ENCODE measurements at regions not wholly inside any gene's neighbourhood (a gene's known extent, or its start where the extent isn't known, plus 50 kb on each side); places are given as distances from the start of the nearest gene placed in this dataset.

- no peak for DNase-seq
Observed at GRCh38 chr6:129967427-129967826, 51.0 kb upstream of the L3MBTL3 start.

DNA sequence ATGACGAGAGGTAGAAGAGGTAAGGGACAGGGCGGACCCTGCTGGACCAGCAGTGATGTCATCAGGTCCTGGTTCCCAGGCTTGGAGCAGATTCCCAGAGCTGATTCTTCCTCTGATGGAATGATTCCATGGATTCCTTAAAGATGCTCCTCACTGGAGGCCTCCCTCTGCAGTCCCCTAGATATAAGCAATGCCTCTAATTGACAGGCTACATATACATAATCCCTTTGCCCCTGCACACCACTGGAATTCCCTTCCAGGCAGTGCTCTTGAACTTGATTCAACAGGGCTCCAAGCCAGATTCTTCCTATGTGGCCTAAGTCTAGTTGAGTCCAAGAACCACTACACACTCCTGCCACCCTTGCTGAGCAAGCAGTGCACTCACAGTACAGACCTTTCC, 52.3 kb upstream of the L3MBTL3 start:
- no peak for DNase-seq

GRCh38 chr6:129965096-129965495, 53.3 kb upstream of the L3MBTL3 start:
- no peak for DNase-seq

- no peak for DNase-seq
Observed at GRCh38 chr6:129959358-129959930, 58.9 kb upstream of the L3MBTL3 start.

DNA sequence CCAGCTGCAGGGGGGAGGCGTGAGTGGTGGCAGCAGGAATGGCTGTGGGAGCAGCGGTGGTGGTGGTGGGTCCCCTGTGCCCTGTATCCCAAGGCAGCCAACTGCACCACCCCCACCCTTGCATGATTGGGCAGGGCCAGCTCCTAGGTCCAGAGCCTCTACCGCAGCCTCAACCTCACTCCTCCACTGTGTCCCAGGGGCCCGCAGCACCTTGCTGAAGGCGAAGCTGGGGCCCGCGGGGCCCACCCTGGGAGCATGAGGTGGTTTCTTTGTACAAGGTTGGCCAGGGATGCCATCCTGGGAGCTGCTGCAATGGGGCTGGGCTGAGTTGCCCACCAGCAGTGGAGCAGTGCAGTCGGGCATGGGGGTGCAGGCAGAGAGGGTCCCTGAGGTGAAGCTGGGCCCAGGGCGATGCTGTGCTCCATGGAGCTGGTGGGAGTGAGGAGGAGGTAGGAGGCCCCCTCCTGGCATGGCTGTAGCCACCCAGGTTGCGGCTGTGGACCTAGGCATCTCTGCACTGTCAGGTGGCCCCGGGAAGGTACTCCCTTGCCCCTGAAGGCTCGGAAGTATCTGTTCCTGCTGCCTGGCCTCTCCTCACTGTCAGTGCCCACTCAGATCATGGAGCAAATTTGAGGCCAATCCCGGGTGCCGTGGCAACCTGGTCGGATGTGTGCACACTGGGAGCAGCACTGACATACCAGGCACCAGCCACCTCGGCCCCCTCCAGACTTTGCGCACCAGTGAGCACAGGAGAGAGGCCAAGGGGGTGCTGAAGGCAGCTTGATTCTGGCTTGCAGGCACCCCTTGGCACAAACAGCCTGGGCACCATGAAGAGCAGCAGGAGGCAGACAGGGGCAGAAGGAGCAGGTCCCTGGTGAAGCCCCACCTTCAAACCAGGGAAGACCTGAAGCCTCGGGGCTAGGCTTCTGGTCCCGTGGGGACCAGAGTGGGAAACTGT, 60.2 kb upstream of the L3MBTL3 start:
- no peak for DNase-seq

DNA sequence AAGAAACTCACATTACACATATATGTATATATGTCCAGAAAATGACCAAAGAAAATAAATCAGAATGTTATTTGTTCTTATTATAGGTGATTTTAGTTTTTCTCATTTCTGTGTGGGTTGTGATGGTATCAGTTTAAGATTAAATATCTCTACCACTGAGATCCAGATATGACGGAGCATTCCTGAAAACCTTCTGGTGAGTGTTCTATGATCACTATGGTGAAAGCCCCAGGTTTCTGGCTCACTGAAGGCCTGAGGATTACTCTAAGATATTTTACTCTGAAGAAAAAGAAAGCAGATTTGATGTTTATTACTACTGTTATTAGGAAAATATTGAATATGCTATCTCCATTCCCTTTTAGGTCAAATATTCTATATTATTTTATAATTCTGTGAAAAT, 62.8 kb upstream of the L3MBTL3 start:
- no peak for DNase-seq

DNA sequence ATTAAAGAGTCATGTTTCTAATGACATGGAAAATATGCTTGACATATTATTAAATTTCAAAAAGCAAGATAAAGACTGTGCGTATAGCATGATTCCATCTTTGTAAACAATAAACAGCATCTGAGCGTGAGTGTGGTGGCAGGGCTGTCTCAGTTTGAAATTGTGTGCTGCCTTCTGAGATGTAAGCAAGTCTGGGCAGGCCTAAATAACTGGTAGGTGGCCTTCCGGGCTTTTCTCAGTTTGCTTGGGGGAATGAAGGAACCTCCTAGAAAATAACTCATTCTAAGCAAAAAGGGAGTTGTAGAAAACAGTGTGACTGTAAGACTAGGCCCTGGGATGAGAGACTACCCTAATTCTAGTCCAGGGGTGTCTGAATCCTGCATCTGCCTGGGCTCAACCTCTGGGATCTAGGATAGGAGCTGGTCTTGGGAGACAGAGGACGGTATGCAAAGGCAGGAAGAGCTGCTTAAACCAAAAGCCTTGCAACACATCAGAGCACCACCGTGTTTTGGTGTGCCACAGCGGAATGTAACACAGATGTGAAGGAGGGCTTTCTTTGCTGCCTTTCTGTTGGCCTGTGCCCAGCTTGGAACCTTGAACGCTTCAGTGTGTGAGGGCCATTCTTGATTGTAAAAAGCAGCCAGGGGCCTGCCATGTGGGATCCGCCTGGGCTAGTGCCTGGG, 63.5 kb upstream of the L3MBTL3 start:
- DNase-seq = no peak

GRCh38 chr6:129947797-129948196, 70.6 kb upstream of the L3MBTL3 start:
- DNase-seq = no peak

DNA sequence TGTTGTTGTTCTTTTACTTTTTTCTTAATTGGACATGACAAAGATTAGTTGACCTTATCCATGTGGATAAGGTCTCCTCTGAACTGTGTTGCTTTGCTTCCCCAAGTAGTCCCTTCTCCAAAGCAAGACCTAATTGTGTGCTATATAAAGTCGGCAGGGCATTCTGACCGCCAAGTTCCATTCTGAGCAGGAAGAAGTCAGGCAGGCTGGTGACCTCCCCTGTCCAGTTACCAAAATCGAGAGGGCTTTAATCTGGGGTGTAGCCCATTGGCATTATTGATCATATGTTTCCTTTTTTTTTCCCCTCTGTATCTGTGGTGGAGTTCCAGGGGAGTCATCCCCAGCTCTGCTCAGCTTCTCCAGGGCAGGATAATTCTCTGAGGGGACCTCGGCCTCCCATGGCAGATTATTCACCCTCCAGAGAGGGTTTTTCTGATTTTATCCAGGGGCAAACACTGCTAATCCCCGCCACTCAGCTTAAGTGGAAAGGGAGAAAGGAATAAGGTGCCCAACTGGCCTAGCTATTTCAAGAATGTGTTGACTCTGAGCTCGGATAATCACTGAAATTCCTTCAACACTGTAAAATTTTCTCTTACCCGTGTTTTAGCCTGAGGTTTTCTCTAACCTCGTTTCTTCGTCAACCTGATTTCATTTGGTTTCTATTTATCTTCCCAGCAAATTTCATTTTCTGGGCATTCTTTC, 71.8 kb upstream of the L3MBTL3 start:
- no peak for DNase-seq

- DNase-seq = no peak
Observed at GRCh38 chr6:129943637-129944271, 74.6 kb upstream of the L3MBTL3 start.

DNA sequence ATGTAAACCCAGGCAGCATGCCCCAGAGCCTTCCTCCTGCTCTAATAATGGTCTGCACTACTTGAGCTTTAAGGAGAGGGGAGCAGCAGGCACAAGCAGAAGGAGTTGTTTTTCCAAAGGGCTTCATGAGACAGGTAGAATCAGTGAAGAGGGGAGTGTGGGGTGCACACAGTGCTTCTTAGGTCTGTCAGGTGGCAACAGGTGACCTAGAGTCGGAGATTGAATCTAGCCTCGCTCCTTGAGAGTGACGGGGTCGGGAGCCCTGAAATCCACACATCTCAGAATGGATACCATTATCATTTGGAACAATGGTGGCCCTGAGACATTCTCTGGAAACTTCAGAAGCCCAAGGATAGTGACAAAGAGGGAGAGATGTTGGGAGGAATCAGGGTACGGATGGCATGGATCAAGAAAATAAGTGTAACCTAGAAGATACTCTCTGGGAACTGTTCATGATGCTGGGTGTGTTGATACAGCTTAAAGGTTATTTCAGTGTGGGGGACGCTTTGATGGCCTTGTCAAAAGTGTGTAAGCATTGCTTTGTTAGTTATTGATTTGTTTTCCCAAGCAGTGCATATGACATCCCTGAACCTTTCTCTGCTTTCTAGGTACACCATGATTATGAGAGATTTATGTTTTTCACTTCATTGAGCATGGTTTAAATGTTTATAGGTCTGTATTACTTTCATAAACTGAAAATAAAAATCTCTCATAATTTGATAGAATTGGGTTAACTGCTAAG, 77.8 kb upstream of the L3MBTL3 start:
- no peak for DNase-seq

DNA sequence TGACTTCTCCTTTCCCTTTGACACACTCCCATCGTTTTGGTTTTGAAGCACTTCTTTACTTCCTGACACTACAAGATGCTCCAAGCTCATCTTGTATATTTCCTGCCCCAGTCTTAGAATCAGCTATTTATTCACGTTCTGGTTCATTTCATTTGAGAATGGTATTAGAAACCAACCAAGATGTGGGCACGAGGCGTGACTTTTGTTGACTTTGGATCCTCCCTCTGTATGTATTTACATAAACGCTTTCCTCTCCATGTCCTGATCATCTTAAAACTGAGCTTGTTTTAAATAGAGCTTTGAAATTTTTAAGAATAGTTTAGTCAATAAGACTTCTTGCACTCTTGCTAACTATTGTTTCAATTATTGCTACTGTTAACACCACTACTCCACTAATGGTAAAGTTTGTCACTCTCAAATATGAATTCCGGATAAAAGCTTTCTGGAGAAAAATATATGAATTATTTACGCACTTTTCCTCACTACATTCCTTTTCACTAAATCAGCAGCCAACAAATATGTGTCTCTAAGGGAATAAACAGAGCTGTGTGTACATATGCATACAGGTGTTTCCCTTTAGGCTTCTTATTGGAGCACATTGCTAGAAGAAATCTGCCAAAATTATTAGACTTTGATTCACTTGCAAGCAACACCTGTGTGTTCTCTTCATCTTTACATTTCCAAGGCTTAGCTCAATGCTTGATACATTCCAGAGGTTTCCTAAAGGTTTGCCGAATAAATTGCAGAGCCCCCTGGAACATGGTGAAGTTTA, 77.3 kb upstream of the TMEM244 start:
- DNase-seq = no peak

- peak; percentile 26 for DNase-seq
Observed at GRCh38 chr6:129936329-129937165, 75.4 kb upstream of the TMEM244 start.

- no peak for DNase-seq
Observed at GRCh38 chr6:129932321-129932720, 71.2 kb upstream of the TMEM244 start.

DNA sequence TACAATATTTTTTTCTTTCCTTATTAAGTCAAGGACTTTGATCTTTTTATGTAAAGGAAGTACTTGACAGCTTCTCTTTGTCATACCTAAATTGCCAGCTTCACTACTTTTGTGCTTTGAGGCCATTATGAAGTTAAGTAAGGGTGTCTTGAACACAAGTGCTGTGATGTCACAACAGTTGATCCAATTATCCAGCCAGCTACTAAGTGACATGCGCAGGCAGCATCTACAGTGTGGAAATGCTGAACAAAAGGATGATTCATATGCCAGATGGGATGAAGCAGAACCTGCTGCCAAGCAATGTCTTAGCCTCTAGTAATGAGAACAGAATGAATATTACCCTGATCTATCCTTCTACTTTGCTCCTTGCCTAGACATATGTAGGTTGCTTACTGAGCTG, 68.3 kb upstream of the TMEM244 start:
- no peak for DNase-seq

GRCh38 chr6:129923530-129924250, 62.6 kb upstream of the TMEM244 start:
- DNase-seq = no peak

- no peak for DNase-seq
Observed at GRCh38 chr6:129921169-129921817, 60.2 kb upstream of the TMEM244 start.

GRCh38 chr6:129920103-129920798, 59.1 kb upstream of the TMEM244 start:
- no peak for DNase-seq

All from NCI-H774 (cell line).